Endothelial cell of umbilical vein (primary cell): ENCODE measurements at regions not wholly inside any gene's neighbourhood (a gene's known extent, or its start where the extent isn't known, plus 50 kb on each side); places are given as distances from the start of the nearest gene placed in this dataset.
A peak's percentile ranks its signal among the peaks of the same experiment; 100 is the strongest.

Source experiments
- BruUV-seq: library from RNA; stranded (reverse); fragments of 400-500 nt; replicated peaks from 2 replicates; lab custom pipeline; 2021; lab: Mats Ljungman, UMichigan
- CTCF ChIA-PET: fragments of 300-600, 350-600 bp; sonication (Branson Sonifier 250); formaldehyde crosslinking; loops from one replicate; lab custom pipeline; 2021; ENCODE audit warnings: antibody characterized with exemption, inconsistent platforms; lab: Charles Lee
- POLR2A ChIA-PET: fragments of 300-600, 350-600 bp; sonication (Branson Sonifier 250); formaldehyde crosslinking; loops from one replicate; lab custom pipeline; 2021; ENCODE audit warnings: antibody characterized with exemption, inconsistent platforms; lab: Charles Lee
- DNase-seq: peaks from one replicate; pipeline ENCODE4 v3.0.0-alpha.2; 2011; ENCODE audit warnings: low read depth, low spot score
- FAIRE-seq: peaks from 2 replicates; lab custom pipeline; 2011; peaks lifted over from hg19 to GRCh38; lab: Jason Lieb, UNC
- H2AFZ ChIP-seq: 2 replicates; pipeline ENCODE4 v1.6.0; 2012; ENCODE audit warnings: low read depth, low read length, control low read depth, inconsistent platforms
- H3K27ac ChIP-seq: 2 replicates; pipeline ENCODE4 v1.5.1; 2011; ENCODE audit warnings: low read depth, mild to moderate bottlenecking, control low read depth, low read length, moderate library complexity; ENCODE audit not compliant: insufficient read depth
- H3K27me3 ChIP-seq, 2 experiments: 2 replicates each; pipeline versions ENCODE4 v1.6.0 to v1.6.1; 2011; ENCODE audit warnings: low read length in 2 of 2, mixed read lengths in 1 of 2; ENCODE audit not compliant: control insufficient read depth in 2 of 2, insufficient read depth in 2 of 2
- H3K36me3 ChIP-seq, 2 experiments: 2 replicates in 1 of 2; 3 replicates in 1 of 2; pipeline ENCODE4 v1.5.1; 2011; ENCODE audit warnings: low read length in 2 of 2, mild to moderate bottlenecking in 1 of 2, moderate library complexity in 1 of 2; ENCODE audit not compliant: control insufficient read depth in 2 of 2, insufficient read depth in 2 of 2; ENCODE audit errors: extremely low read depth in 1 of 2
- H3K4me1 ChIP-seq: 3 replicates; pipeline ENCODE4 v1.5.1; 2011; ENCODE audit warnings: mild to moderate bottlenecking, low read length; ENCODE audit not compliant: control insufficient read depth, insufficient read depth; ENCODE audit errors: extremely low read depth
- H3K4me2 ChIP-seq: 2 replicates; pipeline ENCODE4 v1.6.1; 2011; ENCODE audit warnings: low read length, control low read depth, mixed read lengths; ENCODE audit not compliant: insufficient read depth
- H3K4me3 ChIP-seq, 3 experiments: fragments of 200-600 bp in 1 of 3; sonication (generic), shearing (Covaris generic) in 1 of 3; replicated peaks in 1 of 3; 2 replicates each; pipeline ENCODE4 v1.5.1; 2011 to 2016; ENCODE audit warnings: control low read depth in 3 of 3, low read length in 3 of 3, mild to moderate bottlenecking in 2 of 3, inconsistent platforms in 1 of 3, low read depth in 1 of 3, moderate library complexity in 1 of 3; ENCODE audit not compliant: insufficient read depth in 1 of 3
- H3K79me2 ChIP-seq: 2 replicates; pipeline ENCODE4 v1.6.0; 2012; ENCODE audit warnings: low read length, inconsistent platforms; ENCODE audit not compliant: control insufficient read depth, insufficient read depth
- H3K9ac ChIP-seq: replicated peaks from 2 replicates; pipeline ENCODE3; 2011; ENCODE audit warnings: low read length, control low read depth; ENCODE audit not compliant: insufficient read depth; ENCODE audit errors: extremely low read depth
- H3K9me1 ChIP-seq: replicated peaks from 3 replicates; pipeline ENCODE4 v1.6.0; 2011; ENCODE audit warnings: mild to moderate bottlenecking, low read length; ENCODE audit not compliant: control insufficient read depth, insufficient read depth; ENCODE audit errors: extremely low read depth
- H3K9me3 ChIP-seq: replicated peaks from 2 replicates; pipeline ENCODE4 v1.5.1; 2012; ENCODE audit warnings: low read length, inconsistent platforms; ENCODE audit not compliant: control insufficient read depth, insufficient read depth
- H4K20me1 ChIP-seq: replicated peaks from 2 replicates; pipeline ENCODE3; 2011; ENCODE audit warnings: mild to moderate bottlenecking, low read length; ENCODE audit not compliant: control insufficient read depth, insufficient read depth; ENCODE audit errors: extremely low read depth
- EZH2 ChIP-seq: IDR thresholded peaks from 2 replicates; pipeline ENCODE4 v1.6.1; 2012; ENCODE audit warnings: borderline replicate concordance, low read depth, mild to moderate bottlenecking, moderate library complexity, low read length, inconsistent platforms; ENCODE audit not compliant: severe bottlenecking
- FOS ChIP-seq: IDR thresholded peaks from 2 replicates; pipeline ENCODE4 v1.6.1; 2011; ENCODE audit warnings: mild to moderate bottlenecking, low read length, moderate library complexity, borderline replicate concordance; ENCODE audit not compliant: insufficient read depth
- GATA2 ChIP-seq: IDR thresholded peaks from 2 replicates; pipeline ENCODE4 v1.7.0; 2011; ENCODE audit warnings: low read depth, mild to moderate bottlenecking, moderate library complexity, mixed read lengths, low read length; ENCODE audit not compliant: insufficient read length, insufficient read depth
- JUN ChIP-seq: IDR thresholded peaks from 2 replicates; pipeline ENCODE4 v1.6.1; 2011; ENCODE audit warnings: borderline replicate concordance, low read depth; ENCODE audit not compliant: insufficient read length, insufficient read depth
- MYC ChIP-seq: IDR thresholded peaks from one replicate; pipeline ENCODE4 v1.6.1; 2011; ENCODE audit warnings: mild to moderate bottlenecking, low read depth, low read length
- POLR2A ChIP-seq: IDR thresholded peaks from 2 replicates; pipeline ENCODE4 v1.6.1; 2012; ENCODE audit warnings: low read depth, mild to moderate bottlenecking, control low read depth, low read length
- POLR2AphosphoS5 ChIP-seq: IDR thresholded peaks from 2 replicates; pipeline ENCODE4 v1.6.1; 2012; ENCODE audit warnings: low read depth, mild to moderate bottlenecking, control low read depth, low read length, moderate library complexity; ENCODE audit not compliant: insufficient read depth
- dilution Hi-C: fragments of 300-500 bp; cut with MboI; formaldehyde crosslinking; loops from one replicate; pipeline ENCODE4 v1.15.0; 2019; ENCODE audit warnings: low sequenced_read_pairs; ENCODE audit not compliant: extremely low pct_ligation_motif_present
- intact Hi-C: fragments of 100-400 bp; cut with micrococcal nuclease; formaldehyde crosslinking; loops from one replicate; pipeline ENCODE4 v1.10.0; 2022
- TF ChIP-seq, protein P1 (sequence below), 2 donors: IDR thresholded peaks; 1 replicate in 1 of 2; 2 replicates in 1 of 2; pipeline ENCODE4 v1.5.1; 2011; ENCODE audit warnings: low read length in 2 of 2, mild to moderate bottlenecking in 2 of 2, moderate library complexity in 2 of 2, control low read depth in 1 of 2, inconsistent platforms in 1 of 2, low read depth in 1 of 2; ENCODE audit not compliant: insufficient read depth in 1 of 2; ENCODE audit errors: extremely low read depth in 1 of 2
- TF ChIP-seq, protein P2 (sequence below): IDR thresholded peaks from 2 replicates; pipeline ENCODE4 v1.6.1; 2011; ENCODE audit not compliant: insufficient read depth, insufficient read length

DNA sequence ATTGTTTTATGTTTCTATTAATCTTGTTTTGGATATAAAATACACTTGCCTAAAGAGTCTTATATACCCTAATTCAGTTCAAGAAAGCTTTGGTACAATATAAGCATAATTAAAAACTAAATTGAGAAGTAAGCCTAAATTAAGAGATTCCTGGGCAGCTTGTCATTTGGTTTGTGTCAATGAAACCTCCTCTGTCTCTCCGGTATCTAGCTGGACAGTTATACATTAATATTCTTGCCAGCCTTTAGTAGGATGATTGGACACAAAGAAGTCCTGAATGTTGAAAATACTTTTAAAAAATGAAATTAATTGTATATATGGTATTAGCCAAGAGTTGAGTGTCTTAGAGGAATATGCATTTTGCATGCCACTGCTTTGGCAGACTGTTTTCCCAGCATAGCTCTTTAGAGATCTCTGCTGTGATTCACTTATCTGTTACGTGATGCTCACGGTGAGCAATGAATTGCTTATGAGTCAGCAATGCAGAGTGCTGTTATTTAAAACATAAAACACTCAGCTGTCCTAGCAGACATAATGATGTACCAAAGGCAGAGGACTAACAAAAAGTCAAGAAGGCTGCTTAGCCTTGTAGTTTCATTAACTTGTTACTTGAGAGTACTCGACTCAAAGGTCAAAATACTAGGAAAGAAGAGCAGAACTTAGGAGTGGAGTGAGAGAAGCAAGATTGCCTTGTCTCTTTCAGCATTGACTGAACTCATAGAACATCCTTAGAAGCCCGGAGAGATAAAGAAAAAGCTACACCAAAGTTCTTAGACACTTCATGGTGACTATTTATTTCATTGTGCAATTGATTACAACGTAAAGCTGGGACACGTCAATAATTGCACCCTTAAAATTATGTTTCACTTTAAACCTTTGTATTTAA lies 1296.1 kb upstream of the PCDH7 start:
- DNase-seq (peak; percentile 13), FAIRE-seq (peak; percentile 61)
- Histone ChIP-seq H3K9me3 (no peaks in the 10 kb centered on the region), H3K79me2 (no peaks in the 10 kb centered on the region), H3K27me3 (no peaks in the 10 kb centered on the region), H3K27ac (no peak overlapping the region), H3K4me2 (no peak overlapping the region), H3K4me1 (no peaks in the 10 kb centered on the region), H3K36me3 (no peaks in the 10 kb centered on the region), H3K9ac (no peak overlapping the region), H3K4me3 (no peak overlapping the region), H4K20me1 (no peaks in the 10 kb centered on the region), H3K9me1 (no peaks in the 10 kb centered on the region), H2AFZ (peak overlapping the region; percentile 54)
- CTCF ChIA-PET: interaction anchor here (1.2 kb wide), 1 partner anchor 14 kb away, joined by 3 read pairs; no protein-coding TSS in a partner anchor
- POLR2A ChIA-PET: no interaction called here
- intact Hi-C loops (loop anchor here (10.0 kb wide), 1 partner anchor 339 kb away; no protein-coding TSS in a partner anchor), dilution Hi-C loops (no loop called here)
- BruUV-seq: no TSS peak
- TF ChIP-seq JUN (peak; percentile 24), EZH2 (no peak), MYC (no peak), GATA2 (no peak), POLR2A (no peak), FOS (peak; percentile 42), POLR2AphosphoS5 (no peak)
- TF ChIP-seq, protein P1, sequence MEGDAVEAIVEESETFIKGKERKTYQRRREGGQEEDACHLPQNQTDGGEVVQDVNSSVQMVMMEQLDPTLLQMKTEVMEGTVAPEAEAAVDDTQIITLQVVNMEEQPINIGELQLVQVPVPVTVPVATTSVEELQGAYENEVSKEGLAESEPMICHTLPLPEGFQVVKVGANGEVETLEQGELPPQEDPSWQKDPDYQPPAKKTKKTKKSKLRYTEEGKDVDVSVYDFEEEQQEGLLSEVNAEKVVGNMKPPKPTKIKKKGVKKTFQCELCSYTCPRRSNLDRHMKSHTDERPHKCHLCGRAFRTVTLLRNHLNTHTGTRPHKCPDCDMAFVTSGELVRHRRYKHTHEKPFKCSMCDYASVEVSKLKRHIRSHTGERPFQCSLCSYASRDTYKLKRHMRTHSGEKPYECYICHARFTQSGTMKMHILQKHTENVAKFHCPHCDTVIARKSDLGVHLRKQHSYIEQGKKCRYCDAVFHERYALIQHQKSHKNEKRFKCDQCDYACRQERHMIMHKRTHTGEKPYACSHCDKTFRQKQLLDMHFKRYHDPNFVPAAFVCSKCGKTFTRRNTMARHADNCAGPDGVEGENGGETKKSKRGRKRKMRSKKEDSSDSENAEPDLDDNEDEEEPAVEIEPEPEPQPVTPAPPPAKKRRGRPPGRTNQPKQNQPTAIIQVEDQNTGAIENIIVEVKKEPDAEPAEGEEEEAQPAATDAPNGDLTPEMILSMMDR (IDR thresholded peaks at IDR 0.05; ENCODE audit: extremely low read depth in 1 of 2, insufficient read depth in 1 of 2, low read depth in 1 of 2, low read length in 2 of 2): no peak
- TF ChIP-seq, protein P2, sequence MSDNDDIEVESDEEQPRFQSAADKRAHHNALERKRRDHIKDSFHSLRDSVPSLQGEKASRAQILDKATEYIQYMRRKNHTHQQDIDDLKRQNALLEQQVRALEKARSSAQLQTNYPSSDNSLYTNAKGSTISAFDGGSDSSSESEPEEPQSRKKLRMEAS: no peak
